Left lung (tissue), 4 donors: ENCODE measurements at regions not wholly inside any gene's neighbourhood (a gene's known extent, or its start where the extent isn't known, plus 50 kb on each side); places are given as distances from the start of the nearest gene placed in this dataset.

ENCODE experiments used
- ATAC-seq: fragments of 200-7000 bp; cut with Tn5 transposase; one replicate; pipeline ENCODE4 v1.9.1; 2020; ENCODE audit warnings: moderate library complexity
- DNase-seq, 4 donors: peaks; one replicate each; pipeline ENCODE4 v3.0.0-alpha.2; 2013 to 2020
- H3K27ac ChIP-seq, 2 donors: fragments of 200-600 bp; sonication (generic) in 1 of 2; one replicate each; pipeline versions ENCODE4 v1.5.0 to v1.8.0; 2020 to 2021
- H3K27me3 ChIP-seq, 2 donors: fragments of 200-600 bp; sonication (generic) in 1 of 2; one replicate each; pipeline versions ENCODE4 v1.5.0 to v1.8.0; 2020 to 2021
- H3K36me3 ChIP-seq, 2 donors: fragments of 200-600 bp; sonication (generic) in 1 of 2; one replicate each; pipeline versions ENCODE4 v1.5.0 to v1.8.0; 2020 to 2021
- H3K4me1 ChIP-seq, 2 donors: fragments of 200-600 bp; one replicate each; pipeline ENCODE4 v1.8.0; 2021
- H3K4me3 ChIP-seq, 2 donors: fragments of 200-600 bp; sonication (generic) in 1 of 2; one replicate each; pipeline versions ENCODE4 v1.5.0 to v1.8.0; 2020 to 2021; ENCODE audit warnings: mild to moderate bottlenecking in 1 of 2
- H3K9me3 ChIP-seq, 2 donors: fragments of 200-600 bp; sonication (generic) in 1 of 2; one replicate each; pipeline versions ENCODE4 v1.5.0 to v1.8.0; 2020 to 2021
- CTCF ChIP-seq, 2 donors: fragments of 200-600 bp; sonication (generic) in 1 of 2; IDR thresholded peaks; one replicate each; pipeline versions ENCODE4 v1.5.0 to v1.8.0; 2021; ENCODE audit warnings: antibody characterized with exemption in 2 of 2
- intact Hi-C, 2 donors: fragments of 100-400 bp; cut with DNase I; formaldehyde crosslinking; loops; one replicate each; pipeline versions ENCODE4 v1.11.2 to v1.14.2; 2022
- donor health status: DM: no; HTN: yes; CAD: no.
- donor health status: DM: no; HTN: no; CAD: no.

DNA sequence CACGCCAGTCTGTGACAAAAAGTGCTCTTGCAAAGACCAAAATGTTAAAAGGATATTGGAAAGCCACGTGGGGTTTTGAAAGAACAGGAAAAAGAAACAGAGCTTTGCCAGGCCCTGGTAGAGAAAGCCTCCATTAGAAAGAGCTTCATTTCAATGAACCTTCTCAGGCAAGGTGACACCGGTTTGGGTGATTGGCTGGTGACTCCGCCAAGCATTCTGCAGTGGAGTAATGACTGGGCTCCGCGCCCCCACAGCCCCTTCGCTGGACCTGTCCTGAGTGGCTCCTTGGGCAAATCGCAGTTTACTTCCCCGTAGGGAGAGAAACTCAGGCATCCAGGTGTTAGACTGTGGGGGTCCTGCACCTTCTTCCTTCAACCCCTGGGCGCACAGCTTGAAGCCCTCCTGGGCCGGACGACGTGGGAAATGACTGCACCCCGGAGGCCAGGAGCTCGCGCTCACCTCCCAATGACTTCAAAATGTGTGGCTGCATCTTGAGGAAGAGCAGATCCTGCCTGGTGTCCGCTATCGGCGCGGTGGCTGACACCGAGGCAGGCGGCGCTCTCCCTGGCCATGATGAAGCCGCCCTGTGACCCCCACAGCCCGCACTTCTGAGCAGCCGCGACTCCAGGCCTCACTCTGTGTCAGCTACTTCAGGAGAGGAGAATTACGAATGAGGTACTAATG, 444.6 kb upstream of the SGCG start:
- Histone ChIP-seq H3K36me3 (no peaks in the 10 kb centered on the region), H3K27ac (no peak overlapping the region), H3K27me3 (peaks cover 0 to 12% of the 10 kb centered on the region in 2 donors), H3K4me1 (no peaks in the 10 kb centered on the region), H3K9me3 (no peaks in the 10 kb centered on the region), H3K4me3 (no peak overlapping the region)
- intact Hi-C loops = no loop called here
- TF ChIP-seq CTCF (IDR thresholded peaks at IDR 0.05) = no peak
- ATAC-seq (peak; percentile 85), DNase-seq (no peak)

GRCh38 chr13:22736768-22737092, 444.0 kb upstream of the SGCG start:
- no peak for TF ChIP-seq CTCF (IDR thresholded peaks at IDR 0.05)
- Histone ChIP-seq H3K27ac (no peak overlapping the region), H3K4me3 (no peak overlapping the region), H3K4me1 (no peaks in the 10 kb centered on the region), H3K9me3 (no peaks in the 10 kb centered on the region), H3K27me3 (peaks cover 0 to 12% of the 10 kb centered on the region in 2 donors), H3K36me3 (no peaks in the 10 kb centered on the region)
- intact Hi-C loops = no loop called here
- DNase-seq (peak in 1 of 4 donors; percentile 19), ATAC-seq (peak; percentile 81)

- no peak for DNase-seq
Measured at GRCh38 chr13:22738357-22738756, 442.4 kb upstream of the SGCG start.

GRCh38 chr13:22740264-22740663, 440.5 kb upstream of the SGCG start:
- Histone ChIP-seq H3K4me1 (no peaks in the 10 kb centered on the region), H3K36me3 (no peaks in the 10 kb centered on the region), H3K4me3 (no peak overlapping the region), H3K27ac (no peak overlapping the region), H3K9me3 (no peaks in the 10 kb centered on the region), H3K27me3 (peaks cover 0 to 12% of the 10 kb centered on the region in 2 donors)
- TF ChIP-seq CTCF (IDR thresholded peaks at IDR 0.05) = no peak
- ATAC-seq (no peak), DNase-seq (no peak)
- intact Hi-C loops = no loop called here

More at GRCh38 chr13:22738357-22738756, 442.4 kb upstream of the SGCG start:
- H3K27me3 ChIP-seq = peaks cover 0 to 12% of the 10 kb centered on the region in 2 donors
- H3K9me3 ChIP-seq = no peaks in the 10 kb centered on the region
- no peaks in the 10 kb centered on the region for H3K36me3 ChIP-seq
- no peak for ATAC-seq
- intact Hi-C loops = no loop called here
- H3K4me1 ChIP-seq = no peaks in the 10 kb centered on the region
- H3K4me3 ChIP-seq = no peak overlapping the region
- H3K27ac ChIP-seq = no peak overlapping the region
- no peak for TF ChIP-seq CTCF (IDR thresholded peaks at IDR 0.05)

DNA sequence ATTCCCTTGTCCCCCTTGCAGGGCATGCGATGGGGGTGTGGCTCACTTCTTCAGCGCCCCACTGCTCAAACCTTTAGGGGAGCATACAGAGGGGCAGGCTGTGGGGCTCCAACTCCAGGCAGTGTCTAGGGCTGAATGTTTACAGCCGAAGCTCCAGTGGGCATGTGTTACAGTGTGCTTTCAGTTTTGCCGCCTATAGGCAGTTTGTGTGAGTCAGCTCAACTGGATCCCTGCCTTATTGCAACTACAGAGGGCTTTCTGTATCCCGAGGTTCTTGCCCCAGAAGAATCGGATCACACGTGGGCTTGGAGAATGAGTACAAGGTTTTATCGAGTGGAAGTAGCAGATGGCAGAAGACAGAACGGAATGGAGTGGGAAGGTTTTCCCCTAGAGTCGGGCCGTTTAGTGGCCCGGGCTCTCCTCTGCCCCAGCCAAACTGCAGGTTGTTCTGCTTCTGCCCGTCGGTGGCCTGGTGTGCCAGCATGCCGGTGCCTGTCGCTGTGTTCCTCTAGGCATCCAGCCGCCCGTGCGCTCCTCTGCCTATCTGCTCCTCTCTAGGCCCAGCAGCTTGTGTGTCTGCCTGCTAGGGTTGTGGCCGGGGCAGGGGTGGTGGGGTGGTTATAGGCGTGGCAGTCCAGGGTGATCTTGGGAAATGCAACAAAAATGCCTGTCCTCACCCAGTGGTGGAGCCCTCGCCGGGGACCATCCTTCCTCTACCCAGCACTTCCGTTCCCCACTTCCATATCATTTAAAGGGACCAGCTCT, 435.9 kb upstream of the SGCG start:
- Histone ChIP-seq H3K27ac (no peak overlapping the region), H3K27me3 (no peaks in the 10 kb centered on the region), H3K4me3 (no peak overlapping the region), H3K4me1 (no peaks in the 10 kb centered on the region), H3K9me3 (no peaks in the 10 kb centered on the region), H3K36me3 (no peaks in the 10 kb centered on the region)
- TF ChIP-seq CTCF (IDR thresholded peaks at IDR 0.05) = no peak
- ATAC-seq = no peak
- intact Hi-C loops = no loop called here
- DNase-seq = no peak
